HCT116 (cell line): ENCODE measurements at regions not wholly inside any gene's neighbourhood (a gene's known extent, or its start where the extent isn't known, plus 50 kb on each side); places are given as distances from the start of the nearest gene placed in this dataset.
A peak's percentile ranks its signal among the peaks of the same experiment; 100 is the strongest.

ENCODE experiments used
- ATAC-seq: fragments of 200-7000 bp; cut with Tn5 transposase; 2 replicates; pipeline ENCODE4 v1.9.1; 2020; ENCODE audit warnings: mild to moderate bottlenecking, moderate library complexity
- BruUV-seq: library from RNA; stranded (reverse); fragments of 400-500 nt; replicated peaks from 2 replicates; lab custom pipeline; 2021; lab: Mats Ljungman, UMichigan
- CTCF ChIA-PET: fragments of 300-600 bp; sonication (Branson Sonifier 250); formaldehyde crosslinking; loops from one replicate; lab custom pipeline; 2021; ENCODE audit warnings: antibody characterized with exemption; lab: Charles Lee
- POLR2A ChIA-PET: fragments of 300-600, 350-600 bp; sonication (Branson Sonifier 250); formaldehyde crosslinking; loops from one replicate; lab custom pipeline; 2021; ENCODE audit warnings: antibody characterized with exemption; lab: Charles Lee
- RAD21 ChIA-PET, 2 experiments: fragments of 300-600 bp; sonication (Branson Sonifier 250); formaldehyde crosslinking; loops; one replicate each; lab custom pipeline; 2023; ENCODE audit warnings: low total read pairs in 2 of 2; ENCODE audit not compliant: uncharacterized antibody in 2 of 2, unreplicated experiment in 2 of 2, low non-redundant PET in 1 of 2; lab: Charles Lee
- DNase-seq: peaks from one replicate; pipeline ENCODE4 v3.0.0-alpha.2; 2010; ENCODE audit warnings: low read depth, low spot score
- H2AFZ ChIP-seq: fragments of 200-600 bp; shearing (Covaris generic), sonication (generic); 2 replicates; pipeline ENCODE4 v1.6.1; 2017; ENCODE audit warnings: low read depth, mixed run types, mixed read lengths, antibody characterized with exemption, low read length; ENCODE audit not compliant: poor library complexity, severe bottlenecking
- H3K27ac ChIP-seq: 2 replicates; pipeline ENCODE4 v1.5.1; 2012; ENCODE audit warnings: low read depth, low read length
- H3K27me3 ChIP-seq: fragments of 200-600 bp; sonication (generic); 2 replicates; pipeline ENCODE4 v1.6.1; 2016; ENCODE audit warnings: mixed run types, low read length, mixed read lengths; ENCODE audit not compliant: insufficient read depth
- H3K36me3 ChIP-seq, 2 experiments: fragments of 200-500 bp in 1 of 2; fragments of 200-600 bp in 1 of 2; sonication (Bioruptor generic) in 1 of 2; sonication (generic) in 1 of 2; 2 replicates each; pipeline versions ENCODE4 v1.5.1 to v1.6.1; 2014 to 2016; ENCODE audit warnings: low read length in 2 of 2, inconsistent platforms in 1 of 2, mixed read lengths in 1 of 2, mixed run types in 1 of 2; ENCODE audit not compliant: insufficient read depth in 2 of 2, control insufficient read depth in 1 of 2
- H3K4me1 ChIP-seq, 2 experiments: fragments of 200-600 bp in 1 of 2; sonication (generic) in 1 of 2; 2 replicates each; pipeline versions ENCODE4 v1.5.1 to v1.6.1; 2012 to 2017; ENCODE audit warnings: low read length in 2 of 2, inconsistent platforms in 1 of 2, mild to moderate bottlenecking in 1 of 2, mixed read lengths in 1 of 2, mixed run types in 1 of 2, moderate library complexity in 1 of 2; ENCODE audit not compliant: insufficient read depth in 2 of 2, control insufficient read depth in 1 of 2
- H3K4me2 ChIP-seq: fragments of 200-600 bp; sonication (generic); 2 replicates; pipeline ENCODE4 v1.6.1; 2017; ENCODE audit warnings: mixed run types, low read length, mixed read lengths
- H3K4me3 ChIP-seq, 2 experiments: fragments of 200-600 bp in 1 of 2; sonication (generic) in 1 of 2; replicated peaks in 1 of 2; 2 replicates each; pipeline ENCODE4 v1.5.1; 2011 to 2016; ENCODE audit warnings: low read length in 2 of 2, control low read depth in 1 of 2, low read depth in 1 of 2, mild to moderate bottlenecking in 1 of 2, mixed read lengths in 1 of 2, mixed run types in 1 of 2
- H3K79me2 ChIP-seq: fragments of 200-600 bp; sonication (generic); 2 replicates; pipeline ENCODE4 v1.6.1; 2017; ENCODE audit warnings: mild to moderate bottlenecking, mixed run types, low read length, moderate library complexity, mixed read lengths; ENCODE audit not compliant: insufficient read depth
- H3K9ac ChIP-seq: fragments of 200-600 bp; sonication (generic); 2 replicates; pipeline ENCODE4 v1.6.1; 2016; ENCODE audit warnings: low read length, mixed read lengths
- H3K9me2 ChIP-seq: fragments of 200-600 bp; sonication (generic), shearing (Covaris generic); 2 replicates; pipeline ENCODE4 v1.6.1; 2017; ENCODE audit warnings: mixed run types, mild to moderate bottlenecking, moderate library complexity; ENCODE audit not compliant: insufficient read depth
- H3K9me3 ChIP-seq, 2 experiments: fragments of 200-500 bp in 1 of 2; fragments of 200-600 bp in 1 of 2; sonication (Bioruptor generic) in 1 of 2; sonication (generic) in 1 of 2; 2 replicates each; pipeline ENCODE4 v1.6.1; 2014 to 2017; ENCODE audit warnings: low read length in 2 of 2, mixed read lengths in 2 of 2, inconsistent platforms in 1 of 2, low read depth in 1 of 2, mild to moderate bottlenecking in 1 of 2, mixed run types in 1 of 2, moderate library complexity in 1 of 2; ENCODE audit not compliant: control insufficient read depth in 1 of 2, insufficient read depth in 1 of 2
- H4K20me1 ChIP-seq: fragments of 200-600 bp; sonication (generic), shearing (Covaris generic); 2 replicates; pipeline ENCODE4 v1.6.1; 2017; ENCODE audit warnings: mixed run types, mild to moderate bottlenecking, moderate library complexity; ENCODE audit not compliant: insufficient read depth
- CBX3 ChIP-seq: IDR thresholded peaks from 2 replicates; pipeline ENCODE4 v1.6.1; 2012; ENCODE audit warnings: low read depth
- EGR1 ChIP-seq: IDR thresholded peaks from 2 replicates; pipeline ENCODE4 v1.6.1; 2012; ENCODE audit warnings: low read depth
- FOSL1 ChIP-seq: IDR thresholded peaks from 2 replicates; pipeline ENCODE4 v1.6.1; 2012; ENCODE audit warnings: low read depth
- JUND ChIP-seq: IDR thresholded peaks from 2 replicates; pipeline ENCODE4 v1.6.1; 2012
- RAD21 ChIP-seq: IDR thresholded peaks from 2 replicates; pipeline ENCODE4 v1.6.1; 2012; ENCODE audit warnings: low read depth, mild to moderate bottlenecking
- SIN3A ChIP-seq: IDR thresholded peaks from 2 replicates; pipeline ENCODE4 v1.6.1; 2012; ENCODE audit warnings: low read depth
- SP1 ChIP-seq: IDR thresholded peaks from 2 replicates; pipeline ENCODE4 v1.6.1; 2012; ENCODE audit warnings: low read depth
- SRF ChIP-seq: IDR thresholded peaks from 2 replicates; pipeline ENCODE4 v1.6.1; 2012; ENCODE audit warnings: low read depth
- YY1 ChIP-seq: IDR thresholded peaks from 2 replicates; pipeline ENCODE4 v1.6.1; 2011; ENCODE audit warnings: low read length, low read depth, moderate library complexity, mild to moderate bottlenecking; ENCODE audit not compliant: insufficient replicate concordance; ENCODE audit errors: extremely low read depth
- intact Hi-C: fragments of 100-400 bp; cut with micrococcal nuclease; formaldehyde crosslinking; loops from 2 replicates; pipeline ENCODE4 v1.10.0; 2022
- TF ChIP-seq, protein P1 (sequence below): IDR thresholded peaks from 2 replicates; pipeline ENCODE4 v1.6.1; 2012
- TF ChIP-seq, protein P2 (sequence below): IDR thresholded peaks from 2 replicates; pipeline ENCODE4 v1.6.1; 2012; ENCODE audit warnings: low read depth

DNA sequence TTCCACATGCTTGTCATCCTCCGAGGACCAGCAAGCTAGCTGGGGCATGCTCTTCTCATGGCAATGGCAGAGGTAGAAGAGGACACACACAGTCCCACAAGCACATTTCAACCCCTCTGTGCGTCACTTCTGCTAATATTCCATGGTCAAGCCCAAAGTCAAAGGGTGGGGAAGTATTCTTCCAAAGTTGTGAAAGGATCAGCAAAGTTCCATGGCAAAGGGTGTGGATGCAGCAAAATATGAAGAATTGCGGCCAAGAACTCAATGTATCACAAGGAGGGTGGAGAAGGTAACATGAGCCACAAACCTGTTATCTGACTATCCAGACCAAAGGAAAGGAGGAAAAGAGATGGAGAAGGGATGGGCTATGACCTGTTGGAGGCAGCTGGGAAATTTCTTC is 71.2 kb upstream of the SNRK start:
- no peak overlapping the region for H3K4me3 ChIP-seq
- DNase-seq (no peak), ATAC-seq (no peak)
- RAD21 ChIA-PET: no interaction called here
- peaks cover 0 to 24% of the 10 kb centered on the region in 2 experiments; a peak in 2 of 4 replicates for H3K4me1 ChIP-seq
- no peaks in the 10 kb centered on the region for H3K36me3 ChIP-seq
- peak overlapping the region; percentile 37 for H2AFZ ChIP-seq
- POLR2A ChIA-PET: no interaction called here
- H3K27me3 ChIP-seq: no peaks in the 10 kb centered on the region
- no peak overlapping the region for H3K9ac ChIP-seq
- no peaks in the 10 kb centered on the region for H3K79me2 ChIP-seq
- no peak overlapping the region for H3K27ac ChIP-seq
- no peaks in the 10 kb centered on the region for H4K20me1 ChIP-seq
- CTCF ChIA-PET: interaction anchor here (0.7 kb wide), 1 partner anchor 8 kb away, joined by 3 read pairs; no protein-coding TSS in a partner anchor
- no peaks in the 10 kb centered on the region for H3K9me2 ChIP-seq
- TF ChIP-seq, protein P1, sequence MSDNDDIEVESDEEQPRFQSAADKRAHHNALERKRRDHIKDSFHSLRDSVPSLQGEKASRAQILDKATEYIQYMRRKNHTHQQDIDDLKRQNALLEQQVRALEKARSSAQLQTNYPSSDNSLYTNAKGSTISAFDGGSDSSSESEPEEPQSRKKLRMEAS: no peak
- no peak for TF ChIP-seq JUND
- no peak for TF ChIP-seq RAD21
- TF ChIP-seq YY1: no peak
- no peak for TF ChIP-seq CBX3
- no peak for TF ChIP-seq SRF
- TF ChIP-seq FOSL1: no peak
- no peak for TF ChIP-seq SIN3A
- no peak for TF ChIP-seq EGR1
- TF ChIP-seq SP1: no peak
- peak overlapping the region; percentile 58 for H3K4me2 ChIP-seq
- H3K9me3 ChIP-seq: no peaks in the 10 kb centered on the region
- no TSS peak for BruUV-seq
- intact Hi-C loops: no loop called here

DNA sequence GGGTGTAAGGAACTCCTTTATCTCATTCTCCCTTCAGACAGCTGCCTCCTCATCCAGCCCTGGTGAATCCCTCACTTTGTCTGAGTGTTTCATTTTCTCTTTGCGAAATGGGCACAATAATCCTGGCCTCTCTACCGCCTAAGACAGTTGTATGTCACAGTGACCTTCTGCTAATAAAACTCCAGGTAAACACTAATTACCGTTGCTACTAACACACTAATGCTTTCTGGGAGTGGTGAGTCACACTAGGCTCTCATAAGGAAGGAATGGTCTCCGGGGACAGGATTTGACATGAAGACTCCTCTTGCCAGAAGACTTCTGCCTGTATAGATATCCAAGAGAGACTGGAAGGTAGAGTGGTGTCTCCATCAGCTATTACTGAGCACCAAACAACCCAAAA is 71.7 kb upstream of the SNRK start:
- H3K4me2 ChIP-seq: peak overlapping the region; percentile 58
- H3K4me1 ChIP-seq: peaks cover 0 to 24% of the 10 kb centered on the region in 2 experiments; a peak in 2 of 4 replicates
- H3K79me2 ChIP-seq: no peaks in the 10 kb centered on the region
- no peak overlapping the region for H3K9ac ChIP-seq
- ATAC-seq: peak; percentile 50; the same call in 1 of the 2 replicates
- H2AFZ ChIP-seq: peak overlapping the region; percentile 37
- intact Hi-C loops: no loop called here
- no peaks in the 10 kb centered on the region for H3K9me3 ChIP-seq
- CTCF ChIA-PET: interaction anchor here (0.7 kb wide), 1 partner anchor 9 kb away, joined by 3 read pairs; no protein-coding TSS in a partner anchor
- no peaks in the 10 kb centered on the region for H3K36me3 ChIP-seq
- H3K27ac ChIP-seq: no peak overlapping the region
- no peak overlapping the region for H3K4me3 ChIP-seq
- no peaks in the 10 kb centered on the region for H3K27me3 ChIP-seq
- H4K20me1 ChIP-seq: no peaks in the 10 kb centered on the region
- no peaks in the 10 kb centered on the region for H3K9me2 ChIP-seq
- RAD21 ChIA-PET: no interaction called here
- POLR2A ChIA-PET: no interaction called here
- BruUV-seq: no TSS peak
- peak; percentile 23 for DNase-seq
- TF ChIP-seq JUND: peak; percentile 20; the same call in 1 of the 2 replicates
- TF ChIP-seq, protein P2, sequence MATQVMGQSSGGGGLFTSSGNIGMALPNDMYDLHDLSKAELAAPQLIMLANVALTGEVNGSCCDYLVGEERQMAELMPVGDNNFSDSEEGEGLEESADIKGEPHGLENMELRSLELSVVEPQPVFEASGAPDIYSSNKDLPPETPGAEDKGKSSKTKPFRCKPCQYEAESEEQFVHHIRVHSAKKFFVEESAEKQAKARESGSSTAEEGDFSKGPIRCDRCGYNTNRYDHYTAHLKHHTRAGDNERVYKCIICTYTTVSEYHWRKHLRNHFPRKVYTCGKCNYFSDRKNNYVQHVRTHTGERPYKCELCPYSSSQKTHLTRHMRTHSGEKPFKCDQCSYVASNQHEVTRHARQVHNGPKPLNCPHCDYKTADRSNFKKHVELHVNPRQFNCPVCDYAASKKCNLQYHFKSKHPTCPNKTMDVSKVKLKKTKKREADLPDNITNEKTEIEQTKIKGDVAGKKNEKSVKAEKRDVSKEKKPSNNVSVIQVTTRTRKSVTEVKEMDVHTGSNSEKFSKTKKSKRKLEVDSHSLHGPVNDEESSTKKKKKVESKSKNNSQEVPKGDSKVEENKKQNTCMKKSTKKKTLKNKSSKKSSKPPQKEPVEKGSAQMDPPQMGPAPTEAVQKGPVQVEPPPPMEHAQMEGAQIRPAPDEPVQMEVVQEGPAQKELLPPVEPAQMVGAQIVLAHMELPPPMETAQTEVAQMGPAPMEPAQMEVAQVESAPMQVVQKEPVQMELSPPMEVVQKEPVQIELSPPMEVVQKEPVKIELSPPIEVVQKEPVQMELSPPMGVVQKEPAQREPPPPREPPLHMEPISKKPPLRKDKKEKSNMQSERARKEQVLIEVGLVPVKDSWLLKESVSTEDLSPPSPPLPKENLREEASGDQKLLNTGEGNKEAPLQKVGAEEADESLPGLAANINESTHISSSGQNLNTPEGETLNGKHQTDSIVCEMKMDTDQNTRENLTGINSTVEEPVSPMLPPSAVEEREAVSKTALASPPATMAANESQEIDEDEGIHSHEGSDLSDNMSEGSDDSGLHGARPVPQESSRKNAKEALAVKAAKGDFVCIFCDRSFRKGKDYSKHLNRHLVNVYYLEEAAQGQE: no peak
